ENCODE measurements at regions not wholly inside any gene's neighbourhood (a gene's known extent, or its start where the extent isn't known, plus 50 kb on each side); places are given as distances from the start of the nearest gene placed in this dataset.

GRCh38 chr9:22240619-22241018 is 206.0 kb upstream of the DMRTA1 start:
- no peak for DNase-seq (ENCODE audit: low read depth, low spot score)
- no peak overlapping the region for H3K4me2 ChIP-seq (ENCODE audit: low read length)
- no peak for ATAC-seq
- H3K4me1 ChIP-seq (ENCODE audit: control insufficient read depth in 1 of 2, insufficient read depth in 2 of 2, low read length in 2 of 2): peaks cover 29 to 36% of the 10 kb centered on the region in 2 experiments
- no peak overlapping the region for H3K9ac ChIP-seq (ENCODE audit: low read length)
- no peak overlapping the region for H3K27ac ChIP-seq (ENCODE audit: low read depth, low read length)
- no peaks in the 10 kb centered on the region for H3K9me3 ChIP-seq (ENCODE audit: control insufficient read depth in 1 of 2, insufficient read depth in 1 of 2, low read depth in 1 of 2, low read length in 2 of 2)
- POLR2A ChIA-PET: no interaction called here
- H3K9me2 ChIP-seq (ENCODE audit: insufficient read depth): no peaks in the 10 kb centered on the region
- no peaks in the 10 kb centered on the region for H3K79me2 ChIP-seq (ENCODE audit: insufficient read depth, low read length)
- BruUV-seq (replicated peaks): no TSS peak
- H4K20me1 ChIP-seq (ENCODE audit: insufficient read depth): no peaks in the 10 kb centered on the region
- H3K27me3 ChIP-seq (ENCODE audit: insufficient read depth, low read length): peaks cover 3% of the 10 kb centered on the region; the same call in 1 of the 2 replicates
- CTCF ChIA-PET: interaction anchor here (1.2 to 4.1 kb wide), 3 partner anchors 12 to 427 kb away, joined by 3 to 41 read pairs (median 23); partner anchors contain the start of gene CDKN2B
- TF ChIP-seq FOSL1 (IDR thresholded peaks at IDR 0.05; ENCODE audit: low read depth) (peak; percentile 14; the same call in 1 of the 2 replicates), EGR1 (IDR thresholded peaks at IDR 0.05; ENCODE audit: low read depth) (no peak)
- RAD21 ChIA-PET (ENCODE audit: low non-redundant PET in 1 of 2, low total read pairs in 2 of 2, uncharacterized antibody in 2 of 2, unreplicated experiment in 2 of 2): no interaction called here
- no peak overlapping the region for H3K4me3 ChIP-seq (replicated peaks in 1 of 2; ENCODE audit: low read depth in 1 of 2, low read length in 2 of 2)
- intact Hi-C loops (cut with micrococcal nuclease): loop anchor here (10.0 kb wide), 1 partner anchor 336 kb away; no protein-coding TSS in a partner anchor
- no peak overlapping the region for H2AFZ ChIP-seq (ENCODE audit: low read depth, low read length, poor library complexity, severe bottlenecking)
- H3K36me3 ChIP-seq (ENCODE audit: control insufficient read depth in 1 of 2, insufficient read depth in 2 of 2, low read length in 2 of 2): no peaks in the 10 kb centered on the region

GRCh38 chr9:22241024-22241423 is 205.6 kb upstream of the DMRTA1 start:
- H3K27me3 ChIP-seq (ENCODE audit: insufficient read depth, low read length): peaks cover 3% of the 10 kb centered on the region; the same call in 1 of the 2 replicates
- DNase-seq (ENCODE audit: low read depth, low spot score): no peak
- no peak overlapping the region for H3K27ac ChIP-seq (ENCODE audit: low read depth, low read length)
- H3K4me3 ChIP-seq (replicated peaks in 1 of 2; ENCODE audit: low read depth in 1 of 2, low read length in 2 of 2): no peak overlapping the region
- H3K9ac ChIP-seq (ENCODE audit: low read length): no peak overlapping the region
- no peaks in the 10 kb centered on the region for H3K9me3 ChIP-seq (ENCODE audit: control insufficient read depth in 1 of 2, insufficient read depth in 1 of 2, low read depth in 1 of 2, low read length in 2 of 2)
- POLR2A ChIA-PET: no interaction called here
- BruUV-seq (replicated peaks): no TSS peak
- no peaks in the 10 kb centered on the region for H3K36me3 ChIP-seq (ENCODE audit: control insufficient read depth in 1 of 2, insufficient read depth in 2 of 2, low read length in 2 of 2)
- H3K79me2 ChIP-seq (ENCODE audit: insufficient read depth, low read length): no peaks in the 10 kb centered on the region
- peaks cover 29 to 36% of the 10 kb centered on the region in 2 experiments for H3K4me1 ChIP-seq (ENCODE audit: control insufficient read depth in 1 of 2, insufficient read depth in 2 of 2, low read length in 2 of 2)
- no peak overlapping the region for H3K4me2 ChIP-seq (ENCODE audit: low read length)
- CTCF ChIA-PET: interaction anchor here (4.1 kb wide), 1 partner anchor 428 kb away, joined by 41 read pairs; no protein-coding TSS in a partner anchor
- no peak for ATAC-seq
- intact Hi-C loops (cut with micrococcal nuclease): loop anchor here (10.0 kb wide), 1 partner anchor 336 kb away; no protein-coding TSS in a partner anchor
- H2AFZ ChIP-seq (ENCODE audit: low read depth, low read length, poor library complexity, severe bottlenecking): no peak overlapping the region
- RAD21 ChIA-PET (ENCODE audit: low non-redundant PET in 1 of 2, low total read pairs in 2 of 2, uncharacterized antibody in 2 of 2, unreplicated experiment in 2 of 2): no interaction called here
- no peaks in the 10 kb centered on the region for H3K9me2 ChIP-seq (ENCODE audit: insufficient read depth)
- H4K20me1 ChIP-seq (ENCODE audit: insufficient read depth): no peaks in the 10 kb centered on the region
- TF ChIP-seq EGR1 (IDR thresholded peaks at IDR 0.05; ENCODE audit: low read depth): no peak
- TF ChIP-seq ZFX (IDR thresholded peaks at IDR 0.05): no peak
- no peak for TF ChIP-seq TCF7L2 (IDR thresholded peaks at IDR 0.05; ENCODE audit: borderline replicate concordance, extremely low read depth, insufficient read depth, insufficient read length)
- TF ChIP-seq ZBTB33 (IDR thresholded peaks at IDR 0.05; ENCODE audit: extremely low read depth, insufficient replicate concordance, low read length): no peak
- TF ChIP-seq SP1 (IDR thresholded peaks at IDR 0.05; ENCODE audit: low read depth): no peak
- no peak for TF ChIP-seq JUND (IDR thresholded peaks at IDR 0.05)
- TF ChIP-seq FOSL1 (IDR thresholded peaks at IDR 0.05; ENCODE audit: low read depth): no peak
- TF ChIP-seq EZH2 (IDR thresholded peaks at IDR 0.05): no peak
- TF ChIP-seq POLR2A (IDR thresholded peaks at IDR 0.05; ENCODE audit: borderline replicate concordance, extremely low read depth, insufficient read depth, insufficient read length): no peak
- no peak for TF ChIP-seq CTCF (IDR thresholded peaks at IDR 0.05 in 2 of 3, conservative IDR thresholded peaks at IDR 0.05 in 1 of 3; ENCODE audit: borderline replicate concordance in 1 of 3, insufficient read depth in 1 of 3, low read depth in 2 of 3, low read length in 2 of 3)
- no peak for TF ChIP-seq POLR2AphosphoS5 (IDR thresholded peaks at IDR 0.05; ENCODE audit: low read depth, low read length)
- no peak for TF ChIP-seq SIN3A (IDR thresholded peaks at IDR 0.05; ENCODE audit: low read depth)
- no peak for TF ChIP-seq EZH2phosphoT487 (IDR thresholded peaks at IDR 0.05; ENCODE audit: borderline replicate concordance)
- no peak for TF ChIP-seq CBX3 (IDR thresholded peaks at IDR 0.05; ENCODE audit: low read depth)
- TF ChIP-seq YY1 (IDR thresholded peaks at IDR 0.05; ENCODE audit: extremely low read depth, insufficient replicate concordance, low read depth, low read length): no peak
- no peak for TF ChIP-seq ATF3 (IDR thresholded peaks at IDR 0.05)
- no peak for TF ChIP-seq ZNF274 (IDR thresholded peaks at IDR 0.05; ENCODE audit: low read depth, low read length)
